NOMO-1 treated with dmso at 0.1 percent for 144 hours (cell line): ENCODE measurements at regions not wholly inside any gene's neighbourhood (a gene's known extent, or its start where the extent isn't known, plus 50 kb on each side); places are given as distances from the start of the nearest gene placed in this dataset.

Source experiments
- DNase-seq: peaks from one replicate; lab custom pipeline; 2025; ENCODE audit not compliant: unreplicated experiment; lab: John Stamatoyannopoulos, UW

GRCh38 chr1:208757846-208758245 is 513.7 kb upstream of the PLXNA2 start:
- DNase-seq: no peak

DNA sequence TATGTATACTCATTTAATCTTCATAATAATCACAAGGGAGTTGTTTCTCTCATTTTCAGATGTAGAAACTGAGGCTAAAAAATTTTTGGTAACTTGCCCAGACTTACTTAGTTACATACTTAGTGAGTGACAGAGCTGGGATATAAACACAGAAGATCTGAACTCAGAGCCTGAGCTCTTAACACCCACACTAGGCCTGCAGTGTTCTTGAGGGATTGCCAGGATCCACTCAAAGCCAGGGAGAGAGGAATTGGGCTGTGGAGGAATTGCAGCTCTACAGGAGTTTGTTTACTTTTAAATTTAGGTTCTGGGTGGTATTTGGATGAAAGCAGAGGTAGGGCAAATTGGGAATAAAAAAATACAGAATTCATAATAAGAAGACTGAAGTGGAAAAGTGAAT is 515.1 kb upstream of the PLXNA2 start:
- no peak for DNase-seq

- no peak for DNase-seq
Measured at GRCh38 chr1:208763971-208764370, 519.8 kb upstream of the PLXNA2 start.

DNA sequence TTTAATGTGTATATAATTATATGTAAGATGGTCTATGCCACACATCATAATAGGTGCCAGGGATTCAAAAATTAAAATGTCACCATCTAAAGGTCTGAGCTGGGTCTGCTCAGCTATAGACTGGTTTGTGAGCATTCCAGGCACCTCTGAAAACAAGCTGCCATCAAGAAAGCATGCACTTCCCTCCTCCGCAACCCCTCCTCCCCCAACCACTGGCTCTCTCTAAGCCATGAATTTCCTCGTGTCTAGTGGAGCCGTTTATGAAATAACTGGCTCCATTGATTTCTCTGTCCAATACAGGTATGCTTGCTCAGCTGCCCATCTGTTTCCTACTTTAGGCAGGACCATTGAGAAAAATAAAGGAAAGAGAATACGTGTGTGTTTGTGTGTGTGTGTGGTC is 522.6 kb upstream of the PLXNA2 start:
- DNase-seq: no peak

DNA sequence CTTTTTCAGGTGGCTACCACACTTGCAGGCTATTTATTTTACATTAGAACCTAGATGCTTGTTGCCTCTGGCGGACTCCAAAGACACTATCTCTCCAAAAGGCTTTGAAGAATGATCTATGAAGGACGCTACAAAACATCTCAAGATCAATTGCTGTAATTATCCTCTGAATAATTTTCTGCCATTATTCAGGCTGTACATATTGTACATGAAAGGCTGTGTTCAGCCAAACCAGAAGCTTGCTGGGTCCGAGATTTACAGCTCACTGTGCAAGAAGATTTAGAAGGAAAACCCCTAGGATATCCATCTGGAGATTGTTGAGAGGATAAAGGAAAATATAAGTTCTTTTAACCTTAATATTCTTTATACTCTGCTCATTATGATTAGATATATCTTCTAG is 523.6 kb upstream of the PLXNA2 start:
- DNase-seq: no peak

DNA sequence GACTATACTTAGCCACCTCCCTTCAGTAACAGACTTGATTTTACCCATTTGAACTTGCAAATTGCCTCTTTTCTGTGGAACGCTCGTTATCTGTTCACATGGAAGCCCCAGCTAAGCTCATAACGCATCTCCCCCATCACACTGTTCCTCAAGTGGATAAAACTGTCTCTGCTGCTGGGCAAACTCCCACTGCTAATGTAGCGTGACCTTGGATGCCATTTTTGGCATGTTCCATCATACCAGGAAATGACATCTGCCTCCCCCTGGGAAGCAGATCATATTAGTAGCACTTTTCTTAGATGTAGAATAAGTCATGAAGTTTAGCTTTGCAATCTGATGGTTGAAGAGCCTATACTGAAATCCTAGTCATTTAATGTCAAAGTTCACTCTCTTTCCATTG is 528.7 kb upstream of the PLXNA2 start:
- no peak for DNase-seq

DNA sequence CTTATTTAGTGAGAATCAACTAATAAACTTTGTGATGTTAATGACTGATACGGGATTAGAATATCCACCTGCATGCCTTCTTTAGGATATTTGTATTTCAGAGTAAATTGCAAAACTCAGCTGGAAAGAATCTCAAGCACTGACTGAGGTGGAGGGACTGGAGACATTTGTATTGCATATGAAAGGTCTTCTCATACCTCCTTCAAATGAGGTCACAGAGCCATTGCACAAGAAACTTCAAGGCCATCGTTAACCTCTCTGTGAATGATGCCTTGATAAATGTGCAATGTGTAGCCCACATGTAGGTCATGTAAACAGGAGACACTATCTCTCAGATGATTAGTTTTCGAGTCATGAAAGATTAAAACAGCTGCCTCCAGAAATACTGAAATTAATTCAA is 531.7 kb upstream of the PLXNA2 start:
- no peak for DNase-seq

DNA sequence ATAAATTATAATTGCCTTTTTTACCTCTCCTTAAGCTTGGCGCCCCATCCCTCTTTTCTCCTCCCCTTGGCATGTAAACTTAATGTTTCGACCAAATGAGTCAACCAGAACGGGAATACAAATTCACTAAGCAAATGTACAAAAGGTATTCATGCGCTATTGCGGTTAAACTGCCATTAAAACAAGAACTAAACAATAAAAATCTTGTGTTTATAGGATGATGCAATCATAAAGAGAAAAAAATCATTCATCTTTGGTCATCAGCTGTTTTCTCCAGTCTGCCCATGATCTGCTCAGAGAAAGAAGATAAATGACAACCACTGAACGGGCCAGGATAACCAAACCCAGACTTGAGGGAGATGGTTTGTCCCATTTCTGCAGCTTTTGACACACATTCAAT is 534.2 kb upstream of the PLXNA2 start:
- no peak for DNase-seq

DNA sequence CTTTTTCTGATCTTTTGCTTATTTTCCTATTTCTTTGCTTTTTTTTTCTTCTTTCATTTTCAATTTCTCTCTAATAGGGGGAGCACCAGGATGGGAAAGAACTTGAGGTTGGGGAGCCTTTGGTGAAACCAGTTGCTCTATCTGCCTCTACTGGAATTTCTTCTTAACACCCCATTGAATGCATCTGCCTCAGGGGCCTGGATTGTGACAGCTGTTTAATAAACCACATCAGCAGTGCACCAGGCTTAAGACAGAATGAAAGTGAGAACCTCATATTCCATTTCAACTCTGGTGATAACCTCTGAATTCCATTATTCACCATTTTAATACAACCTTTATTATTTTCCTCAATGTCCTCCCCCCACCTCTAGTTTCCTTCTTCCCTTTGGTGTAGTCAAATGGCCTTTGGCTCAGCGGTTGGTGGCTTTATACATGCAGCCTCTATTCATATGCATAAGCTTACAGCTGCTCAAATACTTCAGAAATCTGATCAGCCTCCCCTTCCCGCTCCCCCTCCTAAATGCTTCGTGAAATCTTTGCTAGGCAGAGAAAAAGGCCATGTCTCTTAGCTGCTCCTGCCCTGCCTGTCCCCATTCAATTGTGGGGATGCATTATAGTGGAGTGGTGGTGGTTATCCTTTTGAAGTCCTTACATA is 537.3 kb upstream of the PLXNA2 start:
- no peak for DNase-seq

DNA sequence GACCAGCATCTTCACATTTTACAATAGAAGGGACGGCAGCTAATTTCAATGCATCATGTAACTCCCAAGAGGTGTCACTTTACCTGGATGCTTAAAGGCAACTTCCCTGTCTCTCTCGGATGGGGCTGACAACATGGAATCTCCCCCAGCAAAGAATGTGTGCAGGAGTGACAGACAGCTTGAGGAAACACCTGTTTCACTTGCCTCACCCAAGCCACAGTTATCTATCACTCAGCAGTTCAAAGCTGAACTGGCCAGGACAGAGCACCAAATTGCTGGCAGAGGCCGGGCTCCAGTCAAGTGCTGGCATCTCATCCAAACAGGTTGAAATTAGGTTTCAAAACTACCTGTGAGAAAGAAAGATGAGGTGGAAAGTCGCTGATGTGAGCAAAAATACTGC is 538.0 kb upstream of the PLXNA2 start:
- DNase-seq: no peak

DNA sequence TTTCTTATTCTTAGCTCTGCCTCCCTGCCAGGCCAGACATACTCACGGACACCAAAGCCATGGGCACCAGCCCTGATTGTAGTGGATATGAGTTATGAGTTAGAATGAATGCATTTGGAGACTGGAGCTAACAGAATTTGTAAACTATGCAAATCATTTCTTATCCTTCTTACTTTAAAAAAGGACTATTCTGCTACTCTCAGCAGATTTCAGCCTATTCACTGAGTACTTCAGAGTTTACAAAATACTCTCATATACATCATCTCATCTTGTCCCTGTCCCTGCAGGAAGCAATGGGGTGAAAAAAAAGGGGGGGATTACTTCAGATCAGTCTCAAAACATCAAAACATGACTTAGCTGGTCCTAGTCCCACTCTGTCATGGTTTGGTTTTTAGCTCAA is 541.4 kb upstream of the PLXNA2 start:
- no peak for DNase-seq

- DNase-seq: no peak
Measured at GRCh38 chr1:208787219-208787618, 543.0 kb upstream of the PLXNA2 start.

DNA sequence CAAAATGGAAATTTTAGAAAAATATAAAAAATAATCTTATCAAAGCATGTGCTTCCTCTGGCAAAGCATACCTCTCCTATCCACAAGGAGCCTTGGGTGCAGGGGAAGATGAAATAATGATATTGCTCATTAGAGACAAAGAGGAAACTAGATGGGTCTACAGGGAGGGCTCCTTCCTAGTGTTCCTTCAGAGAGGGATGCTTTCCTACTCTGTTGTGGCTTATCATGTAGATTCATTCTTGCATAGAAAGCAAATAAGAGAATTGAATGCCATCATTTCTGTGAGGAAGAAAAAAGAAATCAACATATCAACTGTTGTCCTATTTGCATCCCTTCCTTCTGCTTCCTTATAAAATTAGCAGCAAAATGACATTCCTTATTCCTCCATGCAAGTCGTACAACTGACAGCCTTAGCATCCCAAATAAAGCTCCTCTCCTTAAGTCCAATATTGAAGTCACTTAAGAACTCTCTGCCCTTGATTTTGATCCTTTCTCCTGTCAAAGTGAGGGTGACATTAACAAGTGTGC is 543.9 kb upstream of the PLXNA2 start:
- no peak for DNase-seq

DNA sequence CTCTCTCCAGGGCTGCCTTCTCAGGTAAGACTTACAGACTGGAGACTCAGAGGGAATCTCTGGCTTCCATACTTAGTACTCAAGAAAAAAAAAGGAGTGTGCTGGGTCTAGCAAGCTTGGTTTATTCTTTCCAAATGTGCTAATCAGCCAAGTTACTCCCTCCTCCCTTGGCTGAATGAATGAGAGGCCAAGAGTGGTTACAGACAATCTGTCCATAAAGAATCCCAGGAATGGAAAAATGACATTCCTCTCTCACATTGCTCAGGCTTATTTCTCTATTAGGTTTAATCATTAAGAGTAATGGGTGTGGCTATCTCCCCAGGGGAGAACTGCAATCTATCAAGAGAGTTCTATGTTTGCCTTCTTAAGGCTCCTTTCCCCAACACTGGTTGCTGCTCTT is 547.3 kb upstream of the PLXNA2 start:
- DNase-seq: no peak

DNA sequence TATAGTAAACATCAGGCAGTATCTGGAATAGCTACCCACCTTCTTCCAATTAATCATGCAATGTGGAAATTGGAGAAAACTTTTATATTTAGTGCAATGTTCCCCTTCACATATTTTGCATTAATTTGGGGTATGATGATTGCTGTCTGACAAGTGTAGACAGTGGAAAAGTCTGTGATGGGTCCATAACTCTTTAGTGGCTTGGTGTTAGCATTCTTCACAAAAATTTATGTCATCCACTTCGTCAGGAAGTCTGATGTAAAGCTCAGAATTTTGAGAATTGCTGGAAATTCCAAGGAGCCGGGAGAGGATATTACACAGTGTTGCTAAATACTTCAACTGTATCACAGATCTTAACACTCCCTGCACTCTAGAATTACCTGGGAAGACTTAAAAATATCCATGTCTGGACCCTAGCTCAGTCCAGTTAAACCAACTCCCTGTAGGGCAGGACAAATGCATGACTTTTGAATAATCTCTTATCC is 549.7 kb upstream of the PLXNA2 start:
- no peak for DNase-seq

- DNase-seq: no peak
Measured at GRCh38 chr1:208799186-208799585, 555.0 kb upstream of the PLXNA2 start.

DNA sequence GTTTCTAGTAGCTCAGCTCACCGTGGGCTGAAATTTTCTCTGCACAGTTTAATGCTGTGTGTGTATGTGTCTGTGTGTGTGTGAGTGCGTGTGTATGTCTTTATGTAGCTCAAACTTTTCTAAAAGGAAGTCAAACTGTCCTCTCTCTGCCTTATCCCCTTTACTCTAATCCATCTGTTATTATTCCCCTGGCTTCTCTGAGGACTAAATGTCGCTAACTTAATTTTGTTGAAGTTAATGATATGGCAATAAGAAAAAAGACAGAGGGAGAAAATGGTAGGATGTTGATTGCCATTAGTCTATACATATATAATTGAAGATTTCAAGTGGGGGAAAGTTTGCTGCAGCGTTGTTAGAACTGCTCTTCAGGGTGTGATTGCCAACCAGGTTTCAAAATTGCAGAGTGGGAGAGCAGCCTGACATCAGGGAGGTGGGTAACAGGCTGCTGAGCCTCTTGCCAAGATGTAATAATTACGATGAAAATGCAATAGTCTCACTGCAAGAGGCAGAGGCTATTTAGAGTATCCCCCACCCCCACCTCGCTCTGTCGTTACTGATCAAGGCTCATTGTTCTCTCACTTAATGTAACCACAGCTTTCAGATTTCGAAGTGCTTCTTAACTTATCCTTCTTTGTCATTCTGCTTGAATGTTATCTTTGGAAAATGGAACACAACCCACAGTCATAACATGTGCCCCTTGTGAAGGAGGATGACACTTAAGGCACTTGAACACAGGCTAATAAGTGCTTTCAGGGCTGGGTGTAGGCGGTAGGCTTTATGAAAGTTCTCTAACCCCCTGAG is 559.0 kb upstream of the PLXNA2 start:
- no peak for DNase-seq

GRCh38 chr1:208807446-208808127 is 563.4 kb upstream of the PLXNA2 start:
- no peak for DNase-seq

DNA sequence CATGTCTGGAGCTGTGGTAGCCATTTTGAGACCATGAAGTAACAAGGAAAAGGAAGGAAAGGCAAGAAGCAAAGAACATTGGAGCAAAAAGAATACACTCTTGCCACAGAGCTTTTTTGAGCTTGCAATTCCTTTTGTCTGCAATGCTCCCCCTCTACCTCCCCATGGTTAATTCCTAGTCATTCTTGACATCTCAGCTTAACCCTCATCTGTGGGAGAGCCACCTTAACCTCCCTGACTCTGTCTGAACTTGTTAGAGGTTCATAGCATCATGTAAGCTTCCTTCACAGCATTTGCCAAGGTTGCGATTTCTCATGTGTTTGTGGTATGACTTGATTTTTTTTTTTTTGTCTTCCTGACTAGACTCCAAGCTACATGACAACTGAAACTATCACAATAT is 564.1 kb upstream of the PLXNA2 start:
- DNase-seq: no peak

DNA sequence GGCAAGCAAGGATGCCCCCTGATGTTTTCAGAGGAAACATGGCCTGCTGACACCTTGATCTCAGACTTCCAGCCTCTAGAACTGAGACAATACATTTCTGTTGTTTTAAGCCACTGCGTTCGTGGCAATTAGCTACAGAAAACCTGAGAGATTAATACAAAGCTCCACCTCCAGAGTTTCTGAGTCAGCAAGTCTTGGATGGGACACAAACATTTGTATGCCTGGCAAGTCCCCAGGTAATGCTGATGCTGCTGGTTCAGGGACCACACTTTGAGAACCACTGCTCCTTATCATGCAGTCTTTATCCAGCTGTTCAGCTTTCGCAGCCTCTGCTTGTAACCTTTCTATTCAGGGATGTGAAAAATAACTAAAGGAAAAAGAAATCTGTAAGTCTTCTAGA is 565.7 kb upstream of the PLXNA2 start:
- no peak for DNase-seq

GRCh38 chr1:208818770-208819445 is 574.7 kb upstream of the PLXNA2 start:
- DNase-seq: no peak
